KMS-11 (cell line): ENCODE measurements at regions not wholly inside any gene's neighbourhood (a gene's known extent, or its start where the extent isn't known, plus 50 kb on each side); places are given as distances from the start of the nearest gene placed in this dataset.

Experiments
- H2AFZ ChIP-seq: fragments of 200-600 bp; sonication (generic); 2 replicates; pipeline ENCODE4 v1.6.1; 2016; ENCODE audit warnings: antibody characterized with exemption, mixed run types, low read depth
- H3K27ac ChIP-seq: fragments of 200-600 bp; sonication (generic); 2 replicates; pipeline ENCODE4 v1.6.1; 2016; ENCODE audit warnings: mild to moderate bottlenecking, mixed run types
- H3K27me3 ChIP-seq: fragments of 200-600 bp; sonication (generic); 2 replicates; pipeline ENCODE4 v1.6.1; 2017; ENCODE audit warnings: mild to moderate bottlenecking, low read depth, mixed run types, moderate library complexity; ENCODE audit not compliant: insufficient read depth
- H3K36me3 ChIP-seq: fragments of 200-600 bp; sonication (generic); 2 replicates; pipeline ENCODE4 v1.6.1; 2017; ENCODE audit warnings: mild to moderate bottlenecking, mixed run types; ENCODE audit not compliant: insufficient read depth
- H3K4me1 ChIP-seq: fragments of 200-600 bp; sonication (generic); 2 replicates; pipeline ENCODE4 v1.6.1; 2016; ENCODE audit warnings: mild to moderate bottlenecking, low read depth, mixed run types; ENCODE audit not compliant: poor library complexity, severe bottlenecking
- H3K4me2 ChIP-seq: fragments of 200-600 bp; sonication (generic); 2 replicates; pipeline ENCODE4 v1.7.0; 2016; ENCODE audit warnings: mild to moderate bottlenecking, mixed run types
- H3K4me3 ChIP-seq: fragments of 200-600 bp; sonication (generic); IDR thresholded peaks from 2 replicates; pipeline ENCODE4 v1.6.1; 2017; ENCODE audit warnings: low read depth, low read length, mixed read lengths; ENCODE audit not compliant: insufficient read depth
- H3K79me2 ChIP-seq: fragments of 200-600 bp; sonication (generic); 2 replicates; pipeline ENCODE4 v1.6.1; 2016; ENCODE audit warnings: low read depth, mixed run types; ENCODE audit not compliant: insufficient read depth
- H3K9ac ChIP-seq: fragments of 200-600 bp; sonication (generic); 2 replicates; pipeline ENCODE4 v1.6.1; 2016; ENCODE audit warnings: mild to moderate bottlenecking, mixed run types
- H4K20me1 ChIP-seq: fragments of 200-600 bp; sonication (generic); 2 replicates; pipeline ENCODE4 v1.6.1; 2016; ENCODE audit warnings: mild to moderate bottlenecking, mixed run types; ENCODE audit not compliant: insufficient read depth
- CTCF ChIP-seq: fragments of 200-600 bp; sonication (generic); conservative IDR thresholded peaks from 2 replicates; pipeline ENCODE4 v1.6.1; 2017; ENCODE audit warnings: low read depth, mild to moderate bottlenecking, antibody characterized with exemption, low read length, moderate library complexity, mixed read lengths

- Histone ChIP-seq H3K9ac (no peak overlapping the region), H3K27ac (no peak overlapping the region), H3K79me2 (no peaks in the 10 kb centered on the region), H3K4me2 (no peak overlapping the region), H3K27me3 (no peaks in the 10 kb centered on the region), H3K36me3 (no peaks in the 10 kb centered on the region), H2AFZ (no peak overlapping the region), H3K4me3 (no peak overlapping the region), H3K4me1 (no peaks in the 10 kb centered on the region), H4K20me1 (no peaks in the 10 kb centered on the region)
- no peak for TF ChIP-seq CTCF
Observed at GRCh38 chr6:115004204-115004603, 661.4 kb upstream of the HS3ST5 start.

- Histone ChIP-seq H3K27ac (no peak overlapping the region), H3K4me2 (no peak overlapping the region), H3K9ac (no peak overlapping the region), H4K20me1 (no peaks in the 10 kb centered on the region), H3K36me3 (no peaks in the 10 kb centered on the region), H3K79me2 (no peaks in the 10 kb centered on the region), H3K4me1 (no peaks in the 10 kb centered on the region), H3K27me3 (no peaks in the 10 kb centered on the region), H3K4me3 (no peak overlapping the region), H2AFZ (no peak overlapping the region)
- TF ChIP-seq CTCF: no peak
Observed at GRCh38 chr6:115001731-115002350, 659.0 kb upstream of the HS3ST5 start.

- H3K4me3 ChIP-seq: no peak overlapping the region
- no peak overlapping the region for H3K27ac ChIP-seq
- no peaks in the 10 kb centered on the region for H4K20me1 ChIP-seq
- no peaks in the 10 kb centered on the region for H3K27me3 ChIP-seq
- no peaks in the 10 kb centered on the region for H3K4me1 ChIP-seq
- H3K79me2 ChIP-seq: no peaks in the 10 kb centered on the region
- no peaks in the 10 kb centered on the region for H3K36me3 ChIP-seq
- TF ChIP-seq CTCF: no peak
- no peak overlapping the region for H2AFZ ChIP-seq
- no peak overlapping the region for H3K9ac ChIP-seq
- no peak overlapping the region for H3K4me2 ChIP-seq
Observed at GRCh38 chr6:115000736-115001135, 657.9 kb upstream of the HS3ST5 start.

- no peak overlapping the region for H3K27ac ChIP-seq
- no peak for TF ChIP-seq CTCF
- no peak overlapping the region for H2AFZ ChIP-seq
Observed at GRCh38 chr6:114998492-114998891, 655.7 kb upstream of the HS3ST5 start.

More at GRCh38 chr6:114998492-114998891, 655.7 kb upstream of the HS3ST5 start:
- Histone ChIP-seq H3K36me3 (no peaks in the 10 kb centered on the region), H3K4me3 (no peak overlapping the region), H3K4me1 (no peaks in the 10 kb centered on the region), H3K9ac (no peak overlapping the region), H3K79me2 (no peaks in the 10 kb centered on the region), H4K20me1 (no peaks in the 10 kb centered on the region), H3K27me3 (no peaks in the 10 kb centered on the region), H3K4me2 (no peak overlapping the region)
